ENCODE measurements at regions not wholly inside any gene's neighbourhood (a gene's known extent, or its start where the extent isn't known, plus 50 kb on each side); places are given as distances from the start of the nearest gene placed in this dataset.

DNA sequence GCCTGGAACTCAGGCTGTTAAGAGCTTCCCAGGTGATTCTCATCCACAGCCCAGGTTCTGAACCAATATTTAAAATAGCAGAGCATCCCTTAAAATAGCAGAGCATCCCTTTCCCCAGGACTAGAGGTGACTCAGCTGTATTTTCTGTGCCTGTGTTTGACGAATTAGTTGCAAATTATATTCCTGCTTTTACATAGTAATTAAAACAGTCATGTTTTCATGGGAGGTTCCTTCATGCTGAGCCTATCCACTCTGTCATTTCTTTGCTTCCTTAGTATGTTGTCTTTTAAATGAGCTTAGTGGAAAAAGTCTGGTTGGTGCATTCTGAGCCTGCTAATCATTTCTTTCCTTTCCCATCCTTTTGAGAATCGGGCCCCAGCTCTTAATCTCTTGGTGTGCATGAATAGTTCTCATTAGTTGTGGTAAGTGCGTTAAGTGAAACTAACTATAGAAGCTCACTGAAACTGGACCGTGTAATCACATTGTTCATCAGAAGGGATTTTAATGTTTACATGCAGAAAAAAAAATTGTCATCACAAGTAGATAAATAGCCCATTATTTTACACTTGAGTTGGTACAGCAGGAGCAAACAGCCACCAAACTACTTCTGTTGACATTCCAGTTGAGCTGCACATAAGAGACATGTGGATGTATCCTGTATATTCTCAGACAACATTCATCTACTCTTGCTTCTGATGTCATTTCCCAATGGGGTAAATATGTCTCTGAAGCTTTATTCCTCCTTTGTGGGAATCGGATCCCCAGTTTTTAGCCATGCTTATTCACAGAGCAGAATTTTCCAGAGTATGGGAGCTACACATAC, 596.9 kb upstream of the WWC1 start:
- TF ChIP-seq, protein P1, sequence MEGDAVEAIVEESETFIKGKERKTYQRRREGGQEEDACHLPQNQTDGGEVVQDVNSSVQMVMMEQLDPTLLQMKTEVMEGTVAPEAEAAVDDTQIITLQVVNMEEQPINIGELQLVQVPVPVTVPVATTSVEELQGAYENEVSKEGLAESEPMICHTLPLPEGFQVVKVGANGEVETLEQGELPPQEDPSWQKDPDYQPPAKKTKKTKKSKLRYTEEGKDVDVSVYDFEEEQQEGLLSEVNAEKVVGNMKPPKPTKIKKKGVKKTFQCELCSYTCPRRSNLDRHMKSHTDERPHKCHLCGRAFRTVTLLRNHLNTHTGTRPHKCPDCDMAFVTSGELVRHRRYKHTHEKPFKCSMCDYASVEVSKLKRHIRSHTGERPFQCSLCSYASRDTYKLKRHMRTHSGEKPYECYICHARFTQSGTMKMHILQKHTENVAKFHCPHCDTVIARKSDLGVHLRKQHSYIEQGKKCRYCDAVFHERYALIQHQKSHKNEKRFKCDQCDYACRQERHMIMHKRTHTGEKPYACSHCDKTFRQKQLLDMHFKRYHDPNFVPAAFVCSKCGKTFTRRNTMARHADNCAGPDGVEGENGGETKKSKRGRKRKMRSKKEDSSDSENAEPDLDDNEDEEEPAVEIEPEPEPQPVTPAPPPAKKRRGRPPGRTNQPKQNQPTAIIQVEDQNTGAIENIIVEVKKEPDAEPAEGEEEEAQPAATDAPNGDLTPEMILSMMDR (IDR thresholded peaks at IDR 0.05; ENCODE audit: unreplicated experiment): no peak
- H3K36me3 Mint-ChIP-seq (ENCODE audit: insufficient read depth): no peaks in the 10 kb centered on the region
- H3K4me1 Mint-ChIP-seq (ENCODE audit: low read depth): peaks cover 8% of the 10 kb centered on the region
- no peaks in the 10 kb centered on the region for H3K27me3 Mint-ChIP-seq
- no peak overlapping the region for H3K4me3 Mint-ChIP-seq (ENCODE audit: low read depth)
- DNase-seq (ENCODE audit: low spot score, unreplicated experiment): no peak
- no peaks in the 10 kb centered on the region for H3K9me3 Mint-ChIP-seq (ENCODE audit: low read depth)
- no peak overlapping the region for H3K27ac Mint-ChIP-seq

DNA sequence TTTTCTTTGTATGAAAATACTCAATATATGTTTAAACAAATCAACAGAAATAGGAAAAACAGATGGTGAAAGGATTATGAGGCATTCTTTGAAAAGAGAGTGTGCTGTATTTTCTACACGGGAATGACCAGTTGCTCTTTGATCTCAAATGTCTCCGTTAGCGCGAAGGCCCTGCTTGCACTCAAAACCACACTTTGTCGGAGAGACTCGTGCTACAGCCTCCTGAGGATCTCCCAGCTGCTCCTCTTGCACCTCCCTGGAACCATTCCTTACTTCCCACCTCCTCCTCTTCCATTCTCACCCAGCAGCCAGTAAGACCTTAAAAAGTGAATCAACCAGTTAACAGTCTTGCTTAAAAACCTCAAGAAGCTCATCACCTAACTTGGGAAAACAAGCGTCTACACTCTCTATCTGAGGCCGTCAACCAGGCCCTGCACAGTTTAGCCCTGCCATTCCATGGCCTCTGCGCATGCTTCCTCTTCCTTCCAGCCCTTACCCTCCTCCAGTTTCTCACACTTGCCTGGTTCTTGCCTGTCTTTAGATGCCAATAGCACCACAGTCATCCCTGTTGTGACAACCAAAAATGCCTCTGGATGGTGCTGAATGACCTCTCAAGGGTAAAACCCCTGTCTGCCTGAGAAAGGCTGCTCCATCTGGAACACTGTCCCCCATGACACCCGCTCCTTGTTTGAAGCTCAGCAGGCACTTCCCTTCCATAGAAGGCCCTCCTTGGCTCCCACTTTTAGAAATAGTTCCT, 594.7 kb upstream of the WWC1 start:
- Mint-ChIP-seq H3K27ac (no peak overlapping the region), H3K4me3 (ENCODE audit: low read depth) (no peak overlapping the region), H3K4me1 (ENCODE audit: low read depth) (peaks cover 13% of the 10 kb centered on the region), H3K36me3 (ENCODE audit: insufficient read depth) (no peaks in the 10 kb centered on the region), H3K9me3 (ENCODE audit: low read depth) (no peaks in the 10 kb centered on the region), H3K27me3 (no peaks in the 10 kb centered on the region)
- DNase-seq (ENCODE audit: low spot score, unreplicated experiment): no peak
- TF ChIP-seq, protein P1 (IDR thresholded peaks at IDR 0.05; ENCODE audit: unreplicated experiment): no peak

DNA sequence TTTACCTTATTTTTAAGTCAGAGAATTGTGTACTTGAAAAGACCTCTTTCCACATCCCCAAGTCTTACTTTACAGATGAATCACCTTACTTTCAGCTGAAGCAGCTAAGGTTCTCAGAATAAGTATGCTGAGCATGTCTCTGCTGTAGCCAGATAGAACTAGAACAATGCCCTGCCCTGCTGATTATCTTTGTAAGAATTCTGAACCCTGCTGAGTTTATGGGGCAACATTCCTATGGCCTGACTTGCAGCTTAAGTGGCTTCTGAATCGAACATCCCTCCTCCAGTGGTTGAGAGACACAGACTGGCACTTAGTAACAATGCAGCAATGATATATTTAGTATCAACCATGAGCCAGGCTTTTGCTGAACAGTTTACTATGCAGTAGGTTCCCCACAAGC, 592.0 kb upstream of the WWC1 start:
- peaks cover 13% of the 10 kb centered on the region for H3K4me1 Mint-ChIP-seq (ENCODE audit: low read depth)
- no peak overlapping the region for H3K4me3 Mint-ChIP-seq (ENCODE audit: low read depth)

DNA sequence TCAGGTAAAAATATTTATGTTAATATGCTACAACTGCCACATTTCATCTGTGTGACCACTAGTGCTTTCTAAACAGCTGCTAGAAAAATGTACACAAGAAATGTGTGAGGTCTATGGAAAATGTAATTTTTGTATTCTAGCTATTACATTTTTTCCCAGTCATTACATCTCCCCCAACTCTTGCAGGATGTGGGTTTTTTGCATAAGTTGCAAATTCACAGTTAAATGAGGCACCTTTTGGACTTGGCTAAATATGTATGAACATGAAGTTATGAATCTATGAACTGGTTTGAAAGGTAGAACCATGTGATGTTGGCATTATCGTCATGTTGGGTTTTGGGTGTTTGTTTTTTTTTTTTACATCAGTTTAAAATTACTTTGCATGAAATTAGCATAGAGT, 590.4 kb upstream of the WWC1 start:
- Mint-ChIP-seq H3K27me3 (no peaks in the 10 kb centered on the region), H3K36me3 (ENCODE audit: insufficient read depth) (no peaks in the 10 kb centered on the region), H3K9me3 (ENCODE audit: low read depth) (no peaks in the 10 kb centered on the region), H3K27ac (no peak overlapping the region), H3K4me3 (ENCODE audit: low read depth) (no peak overlapping the region), H3K4me1 (ENCODE audit: low read depth) (peaks cover 15% of the 10 kb centered on the region)
- TF ChIP-seq, protein P1 (IDR thresholded peaks at IDR 0.05; ENCODE audit: unreplicated experiment): no peak
- no peak for DNase-seq (ENCODE audit: low spot score, unreplicated experiment)

More for the DNA sequence above, 592.0 kb upstream of the WWC1 start:
- no peaks in the 10 kb centered on the region for H3K36me3 Mint-ChIP-seq (ENCODE audit: insufficient read depth)
- H3K27ac Mint-ChIP-seq: peak overlapping the region; percentile 73
- no peaks in the 10 kb centered on the region for H3K9me3 Mint-ChIP-seq (ENCODE audit: low read depth)
- H3K27me3 Mint-ChIP-seq: no peaks in the 10 kb centered on the region
- no peak for DNase-seq (ENCODE audit: low spot score, unreplicated experiment)
- TF ChIP-seq, protein P1 (IDR thresholded peaks at IDR 0.05; ENCODE audit: unreplicated experiment): no peak

DNA sequence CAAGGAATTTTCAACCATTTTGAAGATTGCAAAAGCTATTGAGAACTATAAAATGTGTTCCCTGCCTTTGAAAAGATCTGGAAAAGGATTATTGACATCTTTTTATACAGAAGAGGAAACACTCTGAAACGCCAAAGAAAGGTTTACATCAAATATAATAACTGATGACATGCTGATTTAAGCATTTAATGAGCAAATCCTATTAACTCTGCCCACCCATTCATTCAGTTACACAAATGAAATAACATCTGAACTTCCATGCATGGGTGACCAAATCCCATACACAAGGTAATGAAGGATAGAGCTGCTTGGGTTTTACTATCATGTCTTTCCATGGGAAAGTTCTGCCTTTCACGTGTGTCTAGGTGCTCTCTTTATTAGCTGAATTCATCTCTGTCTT, 589.4 kb upstream of the WWC1 start:
- H3K9me3 Mint-ChIP-seq (ENCODE audit: low read depth): peaks cover 2% of the 10 kb centered on the region
- DNase-seq (ENCODE audit: low spot score, unreplicated experiment): no peak
- TF ChIP-seq, protein P1 (IDR thresholded peaks at IDR 0.05; ENCODE audit: unreplicated experiment): no peak
- H3K27ac Mint-ChIP-seq: no peak overlapping the region
- no peaks in the 10 kb centered on the region for H3K27me3 Mint-ChIP-seq
- no peaks in the 10 kb centered on the region for H3K36me3 Mint-ChIP-seq (ENCODE audit: insufficient read depth)
- peaks cover 15% of the 10 kb centered on the region for H3K4me1 Mint-ChIP-seq (ENCODE audit: low read depth)
- no peak overlapping the region for H3K4me3 Mint-ChIP-seq (ENCODE audit: low read depth)
